GM21825 (cell line): ENCODE measurements at regions not wholly inside any gene's neighbourhood (a gene's known extent, or its start where the extent isn't known, plus 50 kb on each side); places are given as distances from the start of the nearest gene placed in this dataset.

Experiments used
- ATAC-seq: cut with Tn5 transposase; IDR thresholded peaks from one replicate; pipeline ENCODE4 v1.9.1; 2021; ENCODE audit warnings: mild to moderate bottlenecking, moderate library complexity; ENCODE audit not compliant: unreplicated experiment

GRCh38 chr9:109937861-109938453 is 158.0 kb downstream of the PALM2AKAP2 start:
- ATAC-seq = no peak

- no peak for ATAC-seq
Observed at GRCh38 chr9:109939698-109940342, 159.8 kb downstream of the PALM2AKAP2 start.

GRCh38 chr9:109940561-109940960 is 160.6 kb downstream of the PALM2AKAP2 start:
- ATAC-seq = no peak

GRCh38 chr9:109941771-109942170 is 161.8 kb downstream of the PALM2AKAP2 start:
- ATAC-seq = no peak

GRCh38 chr9:109945573-109945972 is 165.6 kb downstream of the PALM2AKAP2 start:
- no peak for ATAC-seq

GRCh38 chr9:109948453-109948852 is 168.5 kb downstream of the PALM2AKAP2 start:
- ATAC-seq = no peak

GRCh38 chr9:109950710-109951443 is 170.9 kb downstream of the PALM2AKAP2 start:
- no peak for ATAC-seq

- no peak for ATAC-seq
Observed at GRCh38 chr9:109953300-109953699, 173.3 kb downstream of the PALM2AKAP2 start.

GRCh38 chr9:109953813-109954497 is 174.0 kb downstream of the PALM2AKAP2 start:
- ATAC-seq = no peak

GRCh38 chr9:109956717-109957440 is 176.9 kb downstream of the PALM2AKAP2 start:
- ATAC-seq = no peak

GRCh38 chr9:109959679-109960078 is 179.7 kb downstream of the PALM2AKAP2 start:
- ATAC-seq = no peak

- ATAC-seq = no peak
Observed at GRCh38 chr9:109961626-109962025, 181.6 kb downstream of the PALM2AKAP2 start.

GRCh38 chr9:109962215-109962614 is 182.2 kb downstream of the PALM2AKAP2 start:
- ATAC-seq = no peak

GRCh38 chr9:109963079-109963478 is 183.1 kb downstream of the PALM2AKAP2 start:
- ATAC-seq = no peak

- peak; percentile 35 for ATAC-seq
Observed at GRCh38 chr9:109966643-109967368, 186.8 kb downstream of the PALM2AKAP2 start.

- ATAC-seq = peak; percentile 31
Observed at GRCh38 chr9:109967651-109968642, 187.9 kb downstream of the PALM2AKAP2 start.

GRCh38 chr9:109969011-109969410 is 189.0 kb downstream of the PALM2AKAP2 start:
- ATAC-seq = no peak

- ATAC-seq = no peak
Observed at GRCh38 chr9:109969573-109970237, 189.7 kb downstream of the PALM2AKAP2 start.
